ENCODE measurements at regions not wholly inside any gene's neighbourhood (a gene's known extent, or its start where the extent isn't known, plus 50 kb on each side); places are given as distances from the start of the nearest gene placed in this dataset.

DNA sequence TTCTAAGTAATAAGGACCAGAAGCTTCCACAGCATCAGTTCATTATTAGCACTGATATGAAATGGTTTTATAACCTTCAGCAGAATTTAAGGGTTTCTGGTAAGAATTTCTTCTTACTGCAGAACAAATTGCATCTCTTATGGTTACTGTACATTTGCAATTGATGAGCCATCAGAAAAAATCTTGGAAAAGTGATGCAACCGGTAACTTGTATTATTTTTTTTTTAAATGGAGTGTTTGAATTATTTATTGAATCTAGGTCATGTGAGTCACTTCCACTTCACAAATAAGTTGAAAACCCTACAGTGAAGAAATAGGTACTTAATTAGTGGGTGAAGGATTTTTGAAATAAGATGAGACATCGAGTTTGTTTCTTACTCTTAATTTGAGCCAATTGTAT lies 786.0 kb downstream of the TUSC7 start (continued):
- TF ChIP-seq POU5F1 (IDR thresholded peaks at IDR 0.05; ENCODE audit: borderline replicate concordance, low read depth, low read length, partially characterized antibody) (no peak), SMARCA4 (IDR thresholded peaks at IDR 0.05) (no peak), KAT2B (IDR thresholded peaks at IDR 0.05; ENCODE audit: low read depth, low read length) (no peak), MAFG (tag; conservative IDR thresholded peaks at IDR 0.05) (no peak), EGR1 (conservative IDR thresholded peaks at IDR 0.05) (no peak)
- TF ChIP-seq, protein P1, sequence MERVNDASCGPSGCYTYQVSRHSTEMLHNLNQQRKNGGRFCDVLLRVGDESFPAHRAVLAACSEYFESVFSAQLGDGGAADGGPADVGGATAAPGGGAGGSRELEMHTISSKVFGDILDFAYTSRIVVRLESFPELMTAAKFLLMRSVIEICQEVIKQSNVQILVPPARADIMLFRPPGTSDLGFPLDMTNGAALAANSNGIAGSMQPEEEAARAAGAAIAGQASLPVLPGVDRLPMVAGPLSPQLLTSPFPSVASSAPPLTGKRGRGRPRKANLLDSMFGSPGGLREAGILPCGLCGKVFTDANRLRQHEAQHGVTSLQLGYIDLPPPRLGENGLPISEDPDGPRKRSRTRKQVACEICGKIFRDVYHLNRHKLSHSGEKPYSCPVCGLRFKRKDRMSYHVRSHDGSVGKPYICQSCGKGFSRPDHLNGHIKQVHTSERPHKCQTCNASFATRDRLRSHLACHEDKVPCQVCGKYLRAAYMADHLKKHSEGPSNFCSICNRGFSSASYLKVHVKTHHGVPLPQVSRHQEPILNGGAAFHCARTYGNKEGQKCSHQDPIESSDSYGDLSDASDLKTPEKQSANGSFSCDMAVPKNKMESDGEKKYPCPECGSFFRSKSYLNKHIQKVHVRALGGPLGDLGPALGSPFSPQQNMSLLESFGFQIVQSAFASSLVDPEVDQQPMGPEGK (CRISPR knock-in tag; IDR thresholded peaks at IDR 0.05; ENCODE audit: borderline replicate concordance): no peak
- TF ChIP-seq, protein P2, sequence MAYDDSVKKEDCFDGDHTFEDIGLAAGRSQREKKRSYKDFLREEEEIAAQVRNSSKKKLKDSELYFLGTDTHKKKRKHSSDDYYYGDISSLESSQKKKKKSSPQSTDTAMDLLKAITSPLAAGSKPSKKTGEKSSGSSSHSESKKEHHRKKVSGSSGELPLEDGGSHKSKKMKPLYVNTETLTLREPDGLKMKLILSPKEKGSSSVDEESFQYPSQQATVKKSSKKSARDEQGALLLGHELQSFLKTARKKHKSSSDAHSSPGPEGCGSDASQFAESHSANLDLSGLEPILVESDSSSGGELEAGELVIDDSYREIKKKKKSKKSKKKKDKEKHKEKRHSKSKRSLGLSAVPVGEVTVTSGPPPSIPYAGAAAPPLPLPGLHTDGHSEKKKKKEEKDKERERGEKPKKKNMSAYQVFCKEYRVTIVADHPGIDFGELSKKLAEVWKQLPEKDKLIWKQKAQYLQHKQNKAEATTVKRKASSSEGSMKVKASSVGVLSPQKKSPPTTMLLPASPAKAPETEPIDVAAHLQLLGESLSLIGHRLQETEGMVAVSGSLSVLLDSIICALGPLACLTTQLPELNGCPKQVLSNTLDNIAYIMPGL (CRISPR knock-in tag; IDR thresholded peaks at IDR 0.05): no peak

DNA sequence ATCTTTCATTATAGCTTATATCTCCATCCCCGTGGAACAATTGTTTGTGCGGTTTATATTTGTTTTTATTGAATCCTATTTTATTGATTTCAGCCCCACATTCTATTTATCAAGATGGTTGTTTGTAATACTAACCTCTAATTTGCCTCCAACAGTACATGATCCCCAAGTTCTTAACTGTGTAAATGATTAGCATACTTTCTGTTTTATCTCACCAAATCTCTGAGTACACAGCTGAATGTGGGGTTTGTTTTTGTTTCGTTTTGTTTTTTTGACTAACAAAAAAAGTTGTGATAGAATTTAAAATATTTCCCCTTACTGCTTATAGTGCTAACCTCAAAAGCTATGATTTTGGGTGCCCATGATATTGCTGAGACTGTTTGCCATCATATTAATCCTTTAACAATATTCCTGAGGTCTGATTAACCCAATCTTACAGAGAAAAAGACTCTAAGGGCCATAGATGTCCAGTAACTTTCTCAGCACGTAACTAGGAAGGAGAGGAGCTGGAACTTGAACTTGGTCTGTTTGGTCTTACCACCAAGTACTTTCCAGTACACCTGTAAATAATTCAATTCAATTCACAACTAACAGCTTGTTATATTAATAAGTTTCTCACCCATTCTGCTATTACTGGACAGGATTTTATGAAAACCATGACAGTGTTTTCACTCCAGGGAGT lies 789.8 kb downstream of the TUSC7 start:
- intact Hi-C loops (cut with micrococcal nuclease) (no loop called here), in situ Hi-C loops (cut with MboI) (no loop called here)
- H3K4me1 ChIP-seq (replicated peaks in 1 of 2; ENCODE audit: control insufficient read depth in 2 of 2, insufficient read depth in 2 of 2, low read length in 2 of 2): no peaks in the 10 kb centered on the region
- DNase-seq (ENCODE audit: extremely low read depth in 1 of 4, low spot score in 3 of 4) (no peak), FAIRE-seq (no peak), ATAC-seq (no peak)
- H3K9me1 ChIP-seq (ENCODE audit: control insufficient read depth, insufficient read depth, low read length): no peaks in the 10 kb centered on the region
- H2AFZ ChIP-seq (ENCODE audit: low read depth, low read length): no peak overlapping the region
- H3K27ac ChIP-seq (ENCODE audit: extremely low read depth, low read depth, low read length): no peak overlapping the region
- ChIA-PET POLR2A (no interaction called here), CTCF (ENCODE audit: low intra/inter-chr PET ratio) (no interaction called here)
- no peaks in the 10 kb centered on the region for H3K9me3 ChIP-seq (replicated peaks; ENCODE audit: control insufficient read depth, insufficient read depth, low read depth, low read length)
- no peaks in the 10 kb centered on the region for H3K79me2 ChIP-seq (ENCODE audit: control insufficient read depth, insufficient read depth, low read length)
- no peak overlapping the region for H3K9ac ChIP-seq (ENCODE audit: insufficient read depth in 1 of 2, low read depth in 2 of 2, low read length in 2 of 2)
- no TSS peak for BruUV-seq (replicated peaks)
- no peak overlapping the region for H3K4me2 ChIP-seq (ENCODE audit: insufficient read depth, low read length)
- H3K36me3 ChIP-seq (ENCODE audit: control insufficient read depth, insufficient read depth, low read length): no peaks in the 10 kb centered on the region
- H3K4me3 ChIP-seq: no peak overlapping the region
- no peaks in the 10 kb centered on the region for H4K20me1 ChIP-seq (replicated peaks; ENCODE audit: control insufficient read depth, insufficient read depth, low read length)
- H3K27me3 ChIP-seq (ENCODE audit: control insufficient read depth in 2 of 2, insufficient read depth in 2 of 2, low read length in 2 of 2): no peaks in the 10 kb centered on the region
- 0% methylated on average over 4 of the region's 4 CpGs for WGBS (ENCODE audit: insufficient coverage, low coverage, missing lambda C conversion rate)
- TF ChIP-seq ZNF140 (CRISPR knock-in tag; IDR thresholded peaks at IDR 0.05) (no peak), KLF10 (CRISPR knock-in tag; IDR thresholded peaks at IDR 0.05) (no peak), LARP7 (IDR thresholded peaks at IDR 0.05) (no peak), MIER1 (IDR thresholded peaks at IDR 0.05; ENCODE audit: low read depth) (no peak), CAMTA2 (CRISPR knock-in tag; conservative IDR thresholded peaks at IDR 0.05) (no peak), SLC30A9 (CRISPR knock-in tag; IDR thresholded peaks at IDR 0.05) (no peak)
- TF ChIP-seq, protein P3, sequence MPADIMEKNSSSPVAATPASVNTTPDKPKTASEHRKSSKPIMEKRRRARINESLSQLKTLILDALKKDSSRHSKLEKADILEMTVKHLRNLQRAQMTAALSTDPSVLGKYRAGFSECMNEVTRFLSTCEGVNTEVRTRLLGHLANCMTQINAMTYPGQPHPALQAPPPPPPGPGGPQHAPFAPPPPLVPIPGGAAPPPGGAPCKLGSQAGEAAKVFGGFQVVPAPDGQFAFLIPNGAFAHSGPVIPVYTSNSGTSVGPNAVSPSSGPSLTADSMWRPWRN (IDR thresholded peaks at IDR 0.05; ENCODE audit: low read depth): no peak
- TF ChIP-seq, protein P4, sequence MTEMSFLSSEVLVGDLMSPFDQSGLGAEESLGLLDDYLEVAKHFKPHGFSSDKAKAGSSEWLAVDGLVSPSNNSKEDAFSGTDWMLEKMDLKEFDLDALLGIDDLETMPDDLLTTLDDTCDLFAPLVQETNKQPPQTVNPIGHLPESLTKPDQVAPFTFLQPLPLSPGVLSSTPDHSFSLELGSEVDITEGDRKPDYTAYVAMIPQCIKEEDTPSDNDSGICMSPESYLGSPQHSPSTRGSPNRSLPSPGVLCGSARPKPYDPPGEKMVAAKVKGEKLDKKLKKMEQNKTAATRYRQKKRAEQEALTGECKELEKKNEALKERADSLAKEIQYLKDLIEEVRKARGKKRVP (CRISPR knock-in tag; IDR thresholded peaks at IDR 0.05): no peak
- TF ChIP-seq, protein P5, sequence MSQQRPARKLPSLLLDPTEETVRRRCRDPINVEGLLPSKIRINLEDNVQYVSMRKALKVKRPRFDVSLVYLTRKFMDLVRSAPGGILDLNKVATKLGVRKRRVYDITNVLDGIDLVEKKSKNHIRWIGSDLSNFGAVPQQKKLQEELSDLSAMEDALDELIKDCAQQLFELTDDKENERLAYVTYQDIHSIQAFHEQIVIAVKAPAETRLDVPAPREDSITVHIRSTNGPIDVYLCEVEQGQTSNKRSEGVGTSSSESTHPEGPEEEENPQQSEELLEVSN (IDR thresholded peaks at IDR 0.05; ENCODE audit: borderline replicate concordance in 1 of 2, extremely low read depth in 1 of 2, insufficient read depth in 1 of 2, insufficient read length in 1 of 2, low read depth in 1 of 2, low read length in 1 of 2, poor library complexity in 1 of 2, severe bottlenecking in 1 of 2): no peak

Measured in K562 (cell line).